ENCODE measurements at regions not wholly inside any gene's neighbourhood (a gene's known extent, or its start where the extent isn't known, plus 50 kb on each side); places are given as distances from the start of the nearest gene placed in this dataset.

GRCh38 chr10:111171183-111171582 is 94.4 kb downstream of the ADRA2A start:
- H3K27me3 ChIP-seq (ENCODE audit: insufficient read depth, poor library complexity, severe bottlenecking), result no peaks in the 10 kb centered on the region
- ATAC-seq (ENCODE audit: low read depth) (no peak), DNase-seq (ENCODE audit: low spot score) (no peak)
- no peak overlapping the region for H3K27ac ChIP-seq (ENCODE audit: poor library complexity, severe bottlenecking)
- no peak for TF ChIP-seq CTCF (IDR thresholded peaks at IDR 0.05; ENCODE audit: poor library complexity, severe bottlenecking)
- no peaks in the 10 kb centered on the region for H3K9me3 ChIP-seq (ENCODE audit: severe bottlenecking)
- no peaks in the 10 kb centered on the region for H3K4me1 ChIP-seq (ENCODE audit: insufficient read depth, poor library complexity, severe bottlenecking)
- H3K4me3 ChIP-seq (ENCODE audit: severe bottlenecking), result no peak overlapping the region
- H3K36me3 ChIP-seq (ENCODE audit: low read depth), result no peaks in the 10 kb centered on the region

GRCh38 chr10:111175787-111176186 is 99.0 kb downstream of the ADRA2A start:
- no peak for DNase-seq (ENCODE audit: low spot score)
- Histone ChIP-seq H3K27ac (ENCODE audit: poor library complexity, severe bottlenecking) (no peak overlapping the region), H3K4me1 (ENCODE audit: insufficient read depth, poor library complexity, severe bottlenecking) (no peaks in the 10 kb centered on the region), H3K4me3 (ENCODE audit: severe bottlenecking) (no peak overlapping the region), H3K36me3 (ENCODE audit: low read depth) (no peaks in the 10 kb centered on the region), H3K27me3 (ENCODE audit: insufficient read depth, poor library complexity, severe bottlenecking) (no peaks in the 10 kb centered on the region), H3K9me3 (ENCODE audit: severe bottlenecking) (no peaks in the 10 kb centered on the region)
- no peak for ATAC-seq (ENCODE audit: low read depth)
- no peak for TF ChIP-seq CTCF (IDR thresholded peaks at IDR 0.05; ENCODE audit: poor library complexity, severe bottlenecking)

GRCh38 chr10:111177379-111177778 is 100.5 kb downstream of the ADRA2A start:
- Histone ChIP-seq H3K9me3 (ENCODE audit: severe bottlenecking) (no peaks in the 10 kb centered on the region), H3K27ac (ENCODE audit: poor library complexity, severe bottlenecking) (no peak overlapping the region), H3K27me3 (ENCODE audit: insufficient read depth, poor library complexity, severe bottlenecking) (no peaks in the 10 kb centered on the region), H3K36me3 (ENCODE audit: low read depth) (no peaks in the 10 kb centered on the region), H3K4me3 (ENCODE audit: severe bottlenecking) (no peak overlapping the region), H3K4me1 (ENCODE audit: insufficient read depth, poor library complexity, severe bottlenecking) (no peaks in the 10 kb centered on the region)
- no peak for TF ChIP-seq CTCF (IDR thresholded peaks at IDR 0.05; ENCODE audit: poor library complexity, severe bottlenecking)
- DNase-seq (ENCODE audit: low spot score) (no peak), ATAC-seq (ENCODE audit: low read depth) (no peak)

- H3K36me3 ChIP-seq (ENCODE audit: low read depth), result no peaks in the 10 kb centered on the region
- no peaks in the 10 kb centered on the region for H3K4me1 ChIP-seq (ENCODE audit: insufficient read depth, poor library complexity, severe bottlenecking)
- ATAC-seq (ENCODE audit: low read depth) (no peak), DNase-seq (ENCODE audit: low spot score) (no peak)
- TF ChIP-seq CTCF (IDR thresholded peaks at IDR 0.05; ENCODE audit: poor library complexity, severe bottlenecking), result no peak
- no peak overlapping the region for H3K27ac ChIP-seq (ENCODE audit: poor library complexity, severe bottlenecking)
- H3K27me3 ChIP-seq (ENCODE audit: insufficient read depth, poor library complexity, severe bottlenecking), result no peaks in the 10 kb centered on the region
- H3K9me3 ChIP-seq (ENCODE audit: severe bottlenecking), result no peaks in the 10 kb centered on the region
- H3K4me3 ChIP-seq (ENCODE audit: severe bottlenecking), result no peak overlapping the region
Observed at GRCh38 chr10:111179514-111179913, 102.7 kb downstream of the ADRA2A start.

GRCh38 chr10:111186358-111186757 is 109.5 kb downstream of the ADRA2A start:
- H3K36me3 ChIP-seq (ENCODE audit: low read depth), result no peaks in the 10 kb centered on the region

More at GRCh38 chr10:111186358-111186757, 109.5 kb downstream of the ADRA2A start:
- DNase-seq (ENCODE audit: low spot score) (no peak), ATAC-seq (ENCODE audit: low read depth) (no peak)
- TF ChIP-seq CTCF (IDR thresholded peaks at IDR 0.05; ENCODE audit: poor library complexity, severe bottlenecking), result no peak
- no peaks in the 10 kb centered on the region for H3K4me1 ChIP-seq (ENCODE audit: insufficient read depth, poor library complexity, severe bottlenecking)
- peaks cover 7% of the 10 kb centered on the region for H3K27me3 ChIP-seq (ENCODE audit: insufficient read depth, poor library complexity, severe bottlenecking)
- H3K4me3 ChIP-seq (ENCODE audit: severe bottlenecking), result no peak overlapping the region
- no peaks in the 10 kb centered on the region for H3K9me3 ChIP-seq (ENCODE audit: severe bottlenecking)
- no peak overlapping the region for H3K27ac ChIP-seq (ENCODE audit: poor library complexity, severe bottlenecking)

All from RWPE2 (cell line).